ENCODE measurements at regions not wholly inside any gene's neighbourhood (a gene's known extent, or its start where the extent isn't known, plus 50 kb on each side); places are given as distances from the start of the nearest gene placed in this dataset.

DNA sequence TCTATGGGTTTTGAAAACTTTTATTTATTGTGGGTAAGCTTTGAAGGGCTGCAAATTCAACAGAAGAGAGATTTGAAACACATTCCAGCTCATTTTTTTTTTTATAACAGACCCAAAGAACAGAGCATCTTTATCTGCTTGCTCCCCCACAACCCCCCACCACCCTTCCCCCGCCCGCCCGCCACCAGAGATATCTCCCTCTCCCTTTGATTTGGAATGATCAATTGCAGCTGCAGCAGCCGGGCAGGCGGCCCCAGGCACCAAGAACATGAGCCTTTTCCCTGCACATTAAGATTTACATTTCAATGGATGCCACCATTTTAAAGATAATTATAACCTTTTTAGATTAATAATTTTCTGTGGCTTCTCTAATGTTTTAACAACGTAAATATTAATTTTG lies 510.9 kb downstream of the ZNF608 start:
- TF ChIP-seq, protein P1, sequence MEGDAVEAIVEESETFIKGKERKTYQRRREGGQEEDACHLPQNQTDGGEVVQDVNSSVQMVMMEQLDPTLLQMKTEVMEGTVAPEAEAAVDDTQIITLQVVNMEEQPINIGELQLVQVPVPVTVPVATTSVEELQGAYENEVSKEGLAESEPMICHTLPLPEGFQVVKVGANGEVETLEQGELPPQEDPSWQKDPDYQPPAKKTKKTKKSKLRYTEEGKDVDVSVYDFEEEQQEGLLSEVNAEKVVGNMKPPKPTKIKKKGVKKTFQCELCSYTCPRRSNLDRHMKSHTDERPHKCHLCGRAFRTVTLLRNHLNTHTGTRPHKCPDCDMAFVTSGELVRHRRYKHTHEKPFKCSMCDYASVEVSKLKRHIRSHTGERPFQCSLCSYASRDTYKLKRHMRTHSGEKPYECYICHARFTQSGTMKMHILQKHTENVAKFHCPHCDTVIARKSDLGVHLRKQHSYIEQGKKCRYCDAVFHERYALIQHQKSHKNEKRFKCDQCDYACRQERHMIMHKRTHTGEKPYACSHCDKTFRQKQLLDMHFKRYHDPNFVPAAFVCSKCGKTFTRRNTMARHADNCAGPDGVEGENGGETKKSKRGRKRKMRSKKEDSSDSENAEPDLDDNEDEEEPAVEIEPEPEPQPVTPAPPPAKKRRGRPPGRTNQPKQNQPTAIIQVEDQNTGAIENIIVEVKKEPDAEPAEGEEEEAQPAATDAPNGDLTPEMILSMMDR (conservative IDR thresholded peaks at IDR 0.05; ENCODE audit: low read length): no peak
- no peak for TF ChIP-seq EZH2phosphoT487 (IDR thresholded peaks at IDR 0.05; ENCODE audit: borderline replicate concordance, low read depth, low read length)
